Panc1 (cell line): ENCODE measurements at regions not wholly inside any gene's neighbourhood (a gene's known extent, or its start where the extent isn't known, plus 50 kb on each side); places are given as distances from the start of the nearest gene placed in this dataset.

Source experiments
- ATAC-seq: fragments of 200-7000 bp; cut with Tn5 transposase; 2 replicates; pipeline ENCODE4 v1.9.1; 2020; ENCODE audit warnings: mild to moderate bottlenecking, moderate library complexity
- BruUV-seq: library from RNA; stranded (reverse); fragments of 400-500 nt; replicated peaks from 2 replicates; lab custom pipeline; 2021; lab: Mats Ljungman, UMichigan
- CTCF ChIA-PET: fragments of 300-600 bp; sonication (Branson Sonifier 250); formaldehyde crosslinking; loops from one replicate; lab custom pipeline; 2022; ENCODE audit warnings: antibody characterized with exemption; lab: Charles Lee
- POLR2A ChIA-PET: fragments of 300-600 bp; sonication (Branson Sonifier 250); formaldehyde crosslinking; loops from one replicate; lab custom pipeline; 2022; ENCODE audit warnings: antibody characterized with exemption; lab: Charles Lee
- DNase-seq: peaks from one replicate; pipeline ENCODE4 v3.0.0-alpha.2; 2010; ENCODE audit warnings: low read depth, low spot score
- H3K27ac ChIP-seq: 2 replicates; pipeline ENCODE4 v1.5.1; 2011; ENCODE audit warnings: mild to moderate bottlenecking, low read length, inconsistent platforms
- H3K27me3 ChIP-seq: fragments of 200-500 bp; sonication (Bioruptor generic); 2 replicates; pipeline ENCODE4 v1.6.0; 2014; ENCODE audit warnings: low read length, inconsistent platforms; ENCODE audit not compliant: control insufficient read depth, insufficient read depth
- H3K36me3 ChIP-seq: fragments of 200-500 bp; sonication (Bioruptor generic); 2 replicates; pipeline ENCODE4 v1.5.1; 2014; ENCODE audit warnings: inconsistent platforms, mild to moderate bottlenecking, low read length, moderate library complexity; ENCODE audit not compliant: control insufficient read depth, insufficient read depth
- H3K4me1 ChIP-seq: 2 replicates; pipeline ENCODE4 v1.5.1; 2011; ENCODE audit warnings: inconsistent platforms, mild to moderate bottlenecking, low read length, moderate library complexity; ENCODE audit not compliant: control insufficient read depth, insufficient read depth
- H3K4me3 ChIP-seq, 2 experiments: 2 replicates each; pipeline ENCODE4 v1.5.1; 2011 to 2012; ENCODE audit warnings: low read depth in 2 of 2, low read length in 2 of 2, mild to moderate bottlenecking in 2 of 2, inconsistent platforms in 1 of 2, moderate library complexity in 1 of 2
- H3K9me3 ChIP-seq: fragments of 200-500 bp; sonication (Bioruptor generic); 2 replicates; pipeline ENCODE4 v1.5.1; 2014; ENCODE audit warnings: low read depth, mild to moderate bottlenecking, inconsistent platforms, low read length, moderate library complexity; ENCODE audit not compliant: control insufficient read depth, insufficient read depth
- CTCF ChIP-seq: fragments of 450-650 bp; IDR thresholded peaks from 2 replicates; pipeline ENCODE4 v1.5.1; 2017; ENCODE audit warnings: mild to moderate bottlenecking
- POLR2AphosphoS5 ChIP-seq: IDR thresholded peaks from 2 replicates; pipeline ENCODE4 v1.6.1; 2012; ENCODE audit warnings: mild to moderate bottlenecking, low read depth, low read length, moderate library complexity
- REST ChIP-seq, 2 experiments: IDR thresholded peaks; 2 replicates each; pipeline ENCODE4 v1.6.1; 2011 to 2012; ENCODE audit warnings: low read depth in 2 of 2, control low read depth in 1 of 2, low read length in 1 of 2, mild to moderate bottlenecking in 1 of 2, moderate library complexity in 1 of 2; ENCODE audit not compliant: insufficient read depth in 1 of 2
- SIN3A ChIP-seq: IDR thresholded peaks from 2 replicates; pipeline ENCODE4 v1.6.1; 2012; ENCODE audit warnings: low read depth, mild to moderate bottlenecking, low read length, moderate library complexity, borderline replicate concordance; ENCODE audit not compliant: insufficient read depth
- TCF7L2 ChIP-seq: IDR thresholded peaks from 2 replicates; pipeline ENCODE4 v1.6.1; 2011; ENCODE audit warnings: mild to moderate bottlenecking, low read depth, low read length, inconsistent platforms
- in situ Hi-C: cut with HindIII; loops from 2 replicates; pipeline ENCODE4 v1.10.0; 2016; ENCODE audit warnings: low sequenced_read_pairs, low pct_unique_long_range_greater_than_20kb
- intact Hi-C: fragments of 100-400 bp; cut with micrococcal nuclease; formaldehyde crosslinking; loops from one replicate; pipeline ENCODE4 v1.10.0; 2022; ENCODE audit not compliant: unreplicated experiment

GRCh38 chr13:88248393-88248792 lies 577.2 kb downstream of the SLITRK5 start:
- no peak for ATAC-seq
- H3K36me3 ChIP-seq = no peaks in the 10 kb centered on the region
- H3K4me1 ChIP-seq = no peaks in the 10 kb centered on the region
- ChIA-PET POLR2A (no interaction called here), CTCF (no interaction called here)
- no peak for DNase-seq
- no peak for TF ChIP-seq TCF7L2
- no peak for TF ChIP-seq REST (IDR thresholded peaks at IDR 0.05; ENCODE audit: insufficient read depth in 1 of 2, low read depth in 2 of 2, low read length in 1 of 2)
- no peak for TF ChIP-seq SIN3A
- TF ChIP-seq POLR2AphosphoS5 = no peak
- no peak for TF ChIP-seq CTCF
- in situ Hi-C loops = no loop called here
- no peak overlapping the region for H3K4me3 ChIP-seq
- no peaks in the 10 kb centered on the region for H3K9me3 ChIP-seq
- BruUV-seq = no TSS peak
- no peak overlapping the region for H3K27ac ChIP-seq
- no peaks in the 10 kb centered on the region for H3K27me3 ChIP-seq
- intact Hi-C loops = no loop called here

- no peak overlapping the region for H3K4me3 ChIP-seq
- CTCF ChIA-PET = no interaction called here
- in situ Hi-C loops (no loop called here), intact Hi-C loops (no loop called here)
- no peaks in the 10 kb centered on the region for H3K36me3 ChIP-seq
- POLR2A ChIA-PET = no interaction called here
- no TSS peak for BruUV-seq
- ATAC-seq (no peak), DNase-seq (no peak)
- no peaks in the 10 kb centered on the region for H3K27me3 ChIP-seq
- no peaks in the 10 kb centered on the region for H3K9me3 ChIP-seq
- H3K4me1 ChIP-seq = no peaks in the 10 kb centered on the region
- no peak for TF ChIP-seq REST (IDR thresholded peaks at IDR 0.05; ENCODE audit: insufficient read depth in 1 of 2, low read depth in 2 of 2, low read length in 1 of 2)
- TF ChIP-seq TCF7L2 = no peak
- no peak for TF ChIP-seq SIN3A
- no peak for TF ChIP-seq CTCF
- TF ChIP-seq POLR2AphosphoS5 = no peak
- H3K27ac ChIP-seq = no peak overlapping the region
These were observed 586.5 kb downstream of the SLITRK5 start for GRCh38 chr13:88257706-88258105.
